PC-9 (cell line): ENCODE measurements at regions not wholly inside any gene's neighbourhood (a gene's known extent, or its start where the extent isn't known, plus 50 kb on each side); places are given as distances from the start of the nearest gene placed in this dataset.

Experiments used
- BruUV-seq: library from RNA; stranded (reverse); fragments of 400-500 nt; replicated peaks from 2 replicates; lab custom pipeline; 2021; lab: Mats Ljungman, UMichigan
- CTCF ChIA-PET: fragments of 300-600 bp; sonication (Branson Sonifier 250); formaldehyde crosslinking; loops from one replicate; lab custom pipeline; 2022; ENCODE audit warnings: antibody characterized with exemption; lab: Charles Lee
- POLR2A ChIA-PET: fragments of 300-600 bp; sonication (Branson Sonifier 250); formaldehyde crosslinking; loops from one replicate; lab custom pipeline; 2022; ENCODE audit warnings: antibody characterized with exemption; ENCODE audit not compliant: unreplicated experiment; lab: Charles Lee
- DNase-seq, 2 experiments: peaks; one replicate each; pipeline versions ENCODE4 v3.0.0 to v3.0.0-alpha.2; 2015 to 2022; ENCODE audit warnings: mixed read lengths in 1 of 2
- H2AFZ ChIP-seq: fragments of 200-600 bp; sonication (generic); 2 replicates; pipeline ENCODE4 v1.8.1; 2017; ENCODE audit warnings: antibody characterized with exemption
- H3F3A ChIP-seq: fragments of 200-600 bp; sonication (generic); 2 replicates; pipeline ENCODE4 v1.8.1; 2017; ENCODE audit warnings: antibody characterized with exemption, mild to moderate bottlenecking, low read depth; ENCODE audit not compliant: insufficient read depth
- H3K27ac ChIP-seq: fragments of 200-600 bp; sonication (generic); 2 replicates; pipeline ENCODE4 v1.6.1; 2016; ENCODE audit warnings: mixed run types
- H3K27me3 ChIP-seq: fragments of 200-600 bp; sonication (generic); 2 replicates; pipeline ENCODE4 v1.6.1; 2016; ENCODE audit warnings: low read depth, mixed run types; ENCODE audit not compliant: insufficient read depth
- H3K36me3 ChIP-seq: fragments of 200-600 bp; sonication (generic); 2 replicates; pipeline ENCODE4 v1.6.1; 2016; ENCODE audit warnings: low read depth, mixed run types
- H3K4me1 ChIP-seq: fragments of 200-600 bp; sonication (generic); replicated peaks from 2 replicates; pipeline ENCODE4 v1.6.1; 2016; ENCODE audit warnings: mixed run types; ENCODE audit not compliant: insufficient read depth
- H3K4me2 ChIP-seq: fragments of 200-600 bp; sonication (generic); 2 replicates; pipeline ENCODE4 v1.6.1; 2017; ENCODE audit warnings: mixed run types
- H3K4me3 ChIP-seq: fragments of 200-600 bp; sonication (generic); 2 replicates; pipeline ENCODE4 v1.6.1; 2016; ENCODE audit warnings: mixed run types
- H3K79me2 ChIP-seq: fragments of 200-600 bp; sonication (generic); 2 replicates; pipeline ENCODE4 v1.6.1; 2017; ENCODE audit warnings: low read depth, mixed run types
- H3K9me2 ChIP-seq: fragments of 200-600 bp; sonication (generic); 2 replicates; pipeline ENCODE4 v1.8.1; 2017; ENCODE audit warnings: mild to moderate bottlenecking; ENCODE audit not compliant: insufficient read depth
- H3K9me3 ChIP-seq: fragments of 200-600 bp; sonication (generic); 2 replicates; pipeline ENCODE4 v1.8.1; 2016; ENCODE audit warnings: low read depth; ENCODE audit not compliant: insufficient read depth
- H4K20me1 ChIP-seq: fragments of 200-600 bp; sonication (generic); 2 replicates; pipeline ENCODE4 v1.8.1; 2017; ENCODE audit not compliant: insufficient read depth
- CTCF ChIP-seq: fragments of 200-600 bp; sonication (generic); conservative IDR thresholded peaks from 2 replicates; pipeline ENCODE4 v1.6.1; 2017; ENCODE audit warnings: mixed run types, antibody characterized with exemption, mild to moderate bottlenecking, moderate library complexity
- EZH2 ChIP-seq: fragments of 200-600 bp; sonication (generic); IDR thresholded peaks from 2 replicates; pipeline ENCODE4 v1.8.0; 2017; ENCODE audit warnings: antibody characterized with exemption, low read depth
- intact Hi-C: fragments of 100-400 bp; cut with micrococcal nuclease; formaldehyde crosslinking; loops from one replicate; pipeline ENCODE4 v1.10.0; 2022; ENCODE audit not compliant: unreplicated experiment

DNA sequence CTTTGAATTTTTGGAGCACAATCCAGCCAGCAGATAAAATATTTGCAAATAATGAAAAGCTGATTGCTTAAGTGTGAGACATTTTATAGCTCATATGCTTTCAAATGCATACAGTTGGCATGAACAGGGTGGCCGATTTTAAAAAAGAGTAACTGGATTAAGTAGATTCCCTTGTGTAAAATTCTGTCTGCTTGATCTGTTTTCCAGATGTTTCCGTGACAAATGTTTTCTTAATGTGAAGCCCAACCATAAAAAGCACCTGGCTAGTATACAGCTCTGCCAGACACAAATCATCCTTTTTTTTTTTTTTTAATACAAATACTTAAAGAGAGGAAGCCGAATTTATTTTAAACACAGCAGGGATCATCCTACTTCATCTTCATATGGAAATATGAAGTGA, 440.7 kb downstream of the CCER1 start:
- H3K4me1 ChIP-seq: peaks cover 13% of the 10 kb centered on the region

GRCh38 chr12:90512518-90512917, 442.5 kb downstream of the CCER1 start:
- Histone ChIP-seq H3K4me1 (peaks cover 13% of the 10 kb centered on the region), H3K4me2 (no peak overlapping the region), H3F3A (peaks cover 3% of the 10 kb centered on the region; the same call in 1 of the 2 replicates), H3K9me3 (no peaks in the 10 kb centered on the region), H3K9me2 (no peaks in the 10 kb centered on the region), H3K79me2 (no peaks in the 10 kb centered on the region), H3K27me3 (no peaks in the 10 kb centered on the region), H4K20me1 (no peaks in the 10 kb centered on the region), H3K4me3 (no peak overlapping the region), H3K27ac (no peak overlapping the region), H2AFZ (no peak overlapping the region), H3K36me3 (no peaks in the 10 kb centered on the region)
- DNase-seq: no peak
- BruUV-seq: no TSS peak
- intact Hi-C loops: no loop called here
- TF ChIP-seq EZH2 (no peak), CTCF (no peak)
- ChIA-PET CTCF (no interaction called here), POLR2A (no interaction called here)

More for the DNA sequence above, 440.7 kb downstream of the CCER1 start:
- ChIA-PET CTCF (interaction anchor here (0.6 kb wide), 2 partner anchors 91 to 324 kb away, joined by 5 to 6 read pairs; no protein-coding TSS in a partner anchor), POLR2A (no interaction called here)
- Histone ChIP-seq H3K36me3 (no peaks in the 10 kb centered on the region), H3K4me2 (no peak overlapping the region), H2AFZ (no peak overlapping the region), H3K9me3 (no peaks in the 10 kb centered on the region), H3K27ac (no peak overlapping the region), H3K9me2 (no peaks in the 10 kb centered on the region), H3K4me3 (no peak overlapping the region), H4K20me1 (no peaks in the 10 kb centered on the region), H3K79me2 (no peaks in the 10 kb centered on the region), H3K27me3 (no peaks in the 10 kb centered on the region), H3F3A (peaks cover 3% of the 10 kb centered on the region; the same call in 1 of the 2 replicates)
- DNase-seq: no peak
- intact Hi-C loops: no loop called here
- BruUV-seq: no TSS peak
- TF ChIP-seq CTCF: no peak
- no peak for TF ChIP-seq EZH2

DNA sequence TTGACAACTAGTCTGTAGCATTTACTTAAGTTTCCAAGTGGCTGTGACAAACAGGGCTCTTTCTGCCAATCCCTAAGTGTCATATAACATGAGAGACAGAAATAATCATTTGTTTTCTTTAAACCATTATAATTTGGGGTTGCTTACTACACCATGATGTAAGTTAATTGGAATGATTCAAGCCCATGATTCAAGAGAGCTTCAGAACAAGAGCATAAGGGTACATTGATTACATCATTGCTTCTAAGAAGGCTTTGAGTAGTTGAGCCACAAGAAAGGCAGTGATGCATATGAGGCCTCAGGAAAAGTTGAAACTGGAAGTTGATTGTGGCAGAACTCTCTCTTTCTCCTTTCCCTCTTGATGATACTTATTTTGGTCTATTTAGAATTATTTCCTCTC, 444.0 kb downstream of the CCER1 start:
- no TSS peak for BruUV-seq
- DNase-seq: no peak
- Histone ChIP-seq H3K79me2 (no peaks in the 10 kb centered on the region), H3K4me2 (no peak overlapping the region), H3F3A (peaks cover 3% of the 10 kb centered on the region; the same call in 1 of the 2 replicates), H3K9me3 (no peaks in the 10 kb centered on the region), H3K36me3 (no peaks in the 10 kb centered on the region), H2AFZ (no peak overlapping the region), H3K9me2 (no peaks in the 10 kb centered on the region), H3K27ac (no peak overlapping the region), H3K4me1 (peaks cover 11% of the 10 kb centered on the region), H3K27me3 (no peaks in the 10 kb centered on the region), H4K20me1 (no peaks in the 10 kb centered on the region), H3K4me3 (no peak overlapping the region)
- TF ChIP-seq EZH2: no peak
- TF ChIP-seq CTCF: no peak
- ChIA-PET CTCF (no interaction called here), POLR2A (no interaction called here)
- intact Hi-C loops: no loop called here
